K562 (cell line): ENCODE measurements at regions not wholly inside any gene's neighbourhood (a gene's known extent, or its start where the extent isn't known, plus 50 kb on each side); places are given as distances from the start of the nearest gene placed in this dataset.

ENCODE experiments used
- ATAC-seq: fragments of 200-7000 bp; cut with Tn5 transposase; 3 replicates; pipeline ENCODE4 v1.9.1; 2020; ENCODE audit warnings: moderate library complexity
- BruUV-seq: library from RNA; stranded (reverse); fragments of 400-500 nt; replicated peaks from 2 replicates; lab custom pipeline; 2021; lab: Mats Ljungman, UMichigan
- CTCF ChIA-PET: fragments of 300-600 bp; formaldehyde crosslinking; extraction: SDS; loops from one replicate; lab custom pipeline; 2021; ENCODE audit warnings: low intra/inter-chr PET ratio; lab: Yijun Ruan, JAX
- POLR2A ChIA-PET: fragments of 300-600, 350-650 bp; sonication (Branson Sonifier 250); formaldehyde crosslinking; extraction: SDS; loops from one replicate; lab custom pipeline; 2021; ENCODE audit warnings: antibody characterized with exemption, inconsistent platforms; lab: Yijun Ruan, JAX
- DNase-seq, 4 experiments: peaks; one replicate each; pipeline versions ENCODE4 v3.0.0 to v3.0.0-alpha.2; 2011 to 2018; ENCODE audit warnings: low spot score in 3 of 4, mixed read lengths in 3 of 4; ENCODE audit errors: extremely low read depth in 1 of 4
- FAIRE-seq: peaks from 2 replicates; lab custom pipeline; 2011; peaks lifted over from hg19 to GRCh38; lab: Jason Lieb, UNC
- H2AFZ ChIP-seq: 2 replicates; pipeline ENCODE4 v1.6.0; 2011; ENCODE audit warnings: low read depth, low read length, control low read depth, inconsistent platforms
- H3K27ac ChIP-seq: fragments of 200-600 bp; 3 replicates; pipeline ENCODE4 v1.8.0; 2011; ENCODE audit warnings: low read depth, mild to moderate bottlenecking, control low read depth, inconsistent platforms, low read length, moderate library complexity, mixed read lengths; ENCODE audit errors: extremely low read depth
- H3K27me3 ChIP-seq, 2 experiments: fragments of 300-600 bp in 1 of 2; 2 replicates in 1 of 2; 3 replicates in 1 of 2; pipeline versions ENCODE4 v1.6.0 to v1.8.0; 2011; ENCODE audit warnings: inconsistent platforms in 2 of 2, low read length in 2 of 2, mild to moderate bottlenecking in 1 of 2, mixed read lengths in 1 of 2, moderate library complexity in 1 of 2; ENCODE audit not compliant: control insufficient read depth in 2 of 2, insufficient read depth in 2 of 2
- H3K36me3 ChIP-seq: fragments of 300-600 bp; 3 replicates; pipeline ENCODE4 v1.8.0; 2011; ENCODE audit warnings: mild to moderate bottlenecking, low read length, inconsistent platforms; ENCODE audit not compliant: control insufficient read depth, insufficient read depth
- H3K4me1 ChIP-seq, 2 experiments: fragments of 200-600 bp in 1 of 2; replicated peaks in 1 of 2; 2 replicates in 1 of 2; 3 replicates in 1 of 2; pipeline versions ENCODE4 v1.5.1 to v1.8.0; 2011; ENCODE audit warnings: inconsistent platforms in 2 of 2, low read length in 2 of 2, mild to moderate bottlenecking in 1 of 2, mixed read lengths in 1 of 2, moderate library complexity in 1 of 2; ENCODE audit not compliant: control insufficient read depth in 2 of 2, insufficient read depth in 2 of 2
- H3K4me2 ChIP-seq: 2 replicates; pipeline ENCODE4 v1.6.1; 2011; ENCODE audit warnings: low read length, control low read depth, inconsistent platforms, mixed read lengths; ENCODE audit not compliant: insufficient read depth
- H3K4me3 ChIP-seq: fragments of 200-600 bp; sonication (generic), shearing (Covaris generic); 2 replicates; pipeline ENCODE4 v1.5.1; 2016; ENCODE audit warnings: control low read depth, inconsistent platforms
- H3K79me2 ChIP-seq: fragments of 200-600 bp; 3 replicates; pipeline ENCODE4 v1.8.0; 2011; ENCODE audit warnings: low read length, inconsistent platforms; ENCODE audit not compliant: control insufficient read depth, insufficient read depth
- H3K9ac ChIP-seq, 2 experiments: 2 replicates each; pipeline versions ENCODE4 v1.6.0 to v1.6.1; 2011; ENCODE audit warnings: low read depth in 2 of 2, low read length in 2 of 2, control low read depth in 1 of 2, inconsistent platforms in 1 of 2, mild to moderate bottlenecking in 1 of 2, mixed read lengths in 1 of 2; ENCODE audit not compliant: insufficient read depth in 1 of 2
- H3K9me1 ChIP-seq: one replicate; pipeline ENCODE4 v1.6.0; 2011; ENCODE audit warnings: inconsistent platforms, mild to moderate bottlenecking, low read length, moderate library complexity; ENCODE audit not compliant: control insufficient read depth, insufficient read depth
- H3K9me3 ChIP-seq: replicated peaks from 2 replicates; pipeline ENCODE4 v1.5.1; 2011; ENCODE audit warnings: low read depth, low read length, inconsistent platforms; ENCODE audit not compliant: control insufficient read depth, insufficient read depth
- H4K20me1 ChIP-seq: replicated peaks from 2 replicates; pipeline ENCODE4 v1.6.1; 2011; ENCODE audit warnings: low read length, inconsistent platforms, mixed read lengths; ENCODE audit not compliant: control insufficient read depth, insufficient read depth
- BCL6 ChIP-seq: fragments of 250-450 bp; sonication (Bioruptor Pico); IDR thresholded peaks from 2 replicates; pipeline ENCODE4 v1.4.0; 2020
- BRF1 ChIP-seq: IDR thresholded peaks from 3 replicates; pipeline ENCODE4 v1.6.1; 2011; ENCODE audit warnings: borderline replicate concordance, mild to moderate bottlenecking; ENCODE audit not compliant: insufficient read length; ENCODE audit errors: extremely low read depth
- C11orf30 ChIP-seq: fragments of 450-650 bp; IDR thresholded peaks from 2 replicates; pipeline ENCODE4 v1.6.1; 2016; ENCODE audit warnings: low read depth, mild to moderate bottlenecking
- DEAF1 ChIP-seq: fragments of 450-650 bp; formaldehyde crosslinking; IDR thresholded peaks from 2 replicates; pipeline ENCODE4 v1.4.0; 2020; ENCODE audit warnings: mild to moderate bottlenecking, moderate library complexity
- FIP1L1 ChIP-seq: fragments of 200-400 bp; formaldehyde crosslinking; IDR thresholded peaks from 2 replicates; pipeline ENCODE4 v1.6.1; 2018; ENCODE audit warnings: mild to moderate bottlenecking, low read depth, low read length; ENCODE audit not compliant: poor library complexity, severe bottlenecking
- FOS ChIP-seq: IDR thresholded peaks from 3 replicates; pipeline ENCODE4 v1.6.1; 2011; ENCODE audit not compliant: insufficient read length; ENCODE audit errors: extremely low read depth
- FOXA1 ChIP-seq: fragments of 450-650 bp; IDR thresholded peaks from 2 replicates; pipeline ENCODE4 v1.6.1; 2016; ENCODE audit warnings: mild to moderate bottlenecking, borderline replicate concordance
- HDAC1 ChIP-seq, 2 experiments: fragments of 450-650 bp; IDR thresholded peaks; 2 replicates each; pipeline ENCODE4 v1.6.1; 2016 to 2017; ENCODE audit warnings: inconsistent platforms in 1 of 2, mild to moderate bottlenecking in 1 of 2, moderate library complexity in 1 of 2
- HDAC6 ChIP-seq: IDR thresholded peaks from 2 replicates; pipeline ENCODE4 v1.6.1; 2012; ENCODE audit warnings: low read depth, mild to moderate bottlenecking, control low read depth, inconsistent platforms, low read length, moderate library complexity
- KAT2B ChIP-seq: IDR thresholded peaks from one replicate; pipeline ENCODE4 v1.6.1; 2012; ENCODE audit warnings: low read depth, mild to moderate bottlenecking, control low read depth, inconsistent platforms, low read length, moderate library complexity
- PCBP1 ChIP-seq: fragments of 200-400 bp; formaldehyde crosslinking; IDR thresholded peaks from 2 replicates; pipeline ENCODE4 v1.6.1; 2018; ENCODE audit warnings: mild to moderate bottlenecking, low read depth, low read length; ENCODE audit not compliant: poor library complexity, severe bottlenecking
- PHB2 ChIP-seq: fragments of 450-650 bp; IDR thresholded peaks from 2 replicates; pipeline ENCODE4 v1.6.1; 2017; ENCODE audit warnings: low read depth
- SMARCC2 ChIP-seq: fragments of 450-650 bp; IDR thresholded peaks from 2 replicates; pipeline ENCODE4 v1.6.1; 2017; ENCODE audit warnings: antibody characterized with exemption, moderate library complexity, mild to moderate bottlenecking, low read depth
- ZNF24 ChIP-seq: fragments of 450-650 bp; IDR thresholded peaks from 2 replicates; pipeline ENCODE4 v1.6.1; 2016
- ZNF75A ChIP-seq: fragments of 450-650 bp; formaldehyde crosslinking; IDR thresholded peaks from 2 replicates; pipeline ENCODE4 v1.4.0; 2020; ENCODE audit warnings: mild to moderate bottlenecking
- ZNF778 ChIP-seq: fragments of 450-650 bp; formaldehyde crosslinking; IDR thresholded peaks from 2 replicates; pipeline ENCODE4 v1.4.0; 2020; ENCODE audit warnings: mild to moderate bottlenecking, moderate library complexity
- ZNF79 ChIP-seq: fragments of 250-450 bp; sonication (Bioruptor Pico); IDR thresholded peaks from 2 replicates; pipeline ENCODE4 v1.4.0; 2020; ENCODE audit warnings: low read depth, mild to moderate bottlenecking, moderate library complexity
- in situ Hi-C: fragments of 300-500 bp; cut with MboI; formaldehyde crosslinking; loops from 4 replicates; pipeline ENCODE4 v1.15.0; 2018; ENCODE audit warnings: inconsistent platforms, mixed read lengths
- intact Hi-C: fragments of 100-400 bp; cut with micrococcal nuclease; formaldehyde crosslinking; loops from 2 replicates; pipeline ENCODE4 v1.14.2; 2022
- TF ChIP-seq, protein P1 (sequence below), 3 experiments: IDR thresholded peaks in 2 of 3; conservative IDR thresholded peaks in 1 of 3; 2 replicates each; pipeline ENCODE4 v1.5.1; 2011 to 2012; ENCODE audit warnings: low read length in 3 of 3, mild to moderate bottlenecking in 3 of 3, control low read depth in 2 of 3, improper control_type of control experiment in 1 of 3, inconsistent platforms in 1 of 3, low read depth in 1 of 3, mixed read lengths in 1 of 3, moderate library complexity in 1 of 3; ENCODE audit not compliant: insufficient read depth in 2 of 3
- TF ChIP-seq, protein P2 (sequence below), 2 experiments: IDR thresholded peaks; 2 replicates each; pipeline ENCODE4 v1.6.1; 2012; ENCODE audit warnings: improper control_type of control experiment in 2 of 2, low read depth in 2 of 2, low read length in 2 of 2, borderline replicate concordance in 1 of 2

- TF ChIP-seq FOS (no peak), DEAF1 (CRISPR knock-in tag) (no peak), C11orf30 (no peak), HDAC6 (no peak), ZNF75A (CRISPR knock-in tag) (no peak), HDAC1 (IDR thresholded peaks at IDR 0.05) (no peak), BRF1 (no peak)
- TF ChIP-seq, protein P1, sequence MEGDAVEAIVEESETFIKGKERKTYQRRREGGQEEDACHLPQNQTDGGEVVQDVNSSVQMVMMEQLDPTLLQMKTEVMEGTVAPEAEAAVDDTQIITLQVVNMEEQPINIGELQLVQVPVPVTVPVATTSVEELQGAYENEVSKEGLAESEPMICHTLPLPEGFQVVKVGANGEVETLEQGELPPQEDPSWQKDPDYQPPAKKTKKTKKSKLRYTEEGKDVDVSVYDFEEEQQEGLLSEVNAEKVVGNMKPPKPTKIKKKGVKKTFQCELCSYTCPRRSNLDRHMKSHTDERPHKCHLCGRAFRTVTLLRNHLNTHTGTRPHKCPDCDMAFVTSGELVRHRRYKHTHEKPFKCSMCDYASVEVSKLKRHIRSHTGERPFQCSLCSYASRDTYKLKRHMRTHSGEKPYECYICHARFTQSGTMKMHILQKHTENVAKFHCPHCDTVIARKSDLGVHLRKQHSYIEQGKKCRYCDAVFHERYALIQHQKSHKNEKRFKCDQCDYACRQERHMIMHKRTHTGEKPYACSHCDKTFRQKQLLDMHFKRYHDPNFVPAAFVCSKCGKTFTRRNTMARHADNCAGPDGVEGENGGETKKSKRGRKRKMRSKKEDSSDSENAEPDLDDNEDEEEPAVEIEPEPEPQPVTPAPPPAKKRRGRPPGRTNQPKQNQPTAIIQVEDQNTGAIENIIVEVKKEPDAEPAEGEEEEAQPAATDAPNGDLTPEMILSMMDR (IDR thresholded peaks at IDR 0.05 in 2 of 3, conservative IDR thresholded peaks at IDR 0.05 in 1 of 3; ENCODE audit: insufficient read depth in 2 of 3, low read depth in 1 of 3, low read length in 3 of 3), result no peak
These were observed 91.6 kb upstream of the CXorf51A start (continued) for GRCh38 chrX:146906166-146906565.

GRCh38 chrX:146887020-146887419 lies 72.5 kb upstream of the CXorf51A start:
- Histone ChIP-seq H3K4me2 (no peak overlapping the region), H3K9ac (no peak overlapping the region), H3K27ac (no peak overlapping the region), H3K9me1 (no peaks in the 10 kb centered on the region), H3K4me3 (no peak overlapping the region), H2AFZ (no peak overlapping the region), H4K20me1 (no peaks in the 10 kb centered on the region), H3K27me3 (no peaks in the 10 kb centered on the region), H3K79me2 (no peaks in the 10 kb centered on the region), H3K9me3 (no peaks in the 10 kb centered on the region), H3K4me1 (no peaks in the 10 kb centered on the region), H3K36me3 (no peaks in the 10 kb centered on the region)
- in situ Hi-C loops (no loop called here), intact Hi-C loops (no loop called here)
- no peak for ATAC-seq
- no TSS peak for BruUV-seq
- no peak for DNase-seq
- ChIA-PET POLR2A (no interaction called here), CTCF (no interaction called here)
- FAIRE-seq, result no peak
- no peak for TF ChIP-seq ZNF778 (CRISPR knock-in tag)
- TF ChIP-seq SMARCC2, result no peak
- no peak for TF ChIP-seq FOXA1
- TF ChIP-seq KAT2B, result no peak
- no peak for TF ChIP-seq ZNF24
- TF ChIP-seq BCL6 (CRISPR knock-in tag), result no peak
- no peak for TF ChIP-seq PHB2
- no peak for TF ChIP-seq ZNF79 (CRISPR knock-in tag)
- TF ChIP-seq, protein P2, sequence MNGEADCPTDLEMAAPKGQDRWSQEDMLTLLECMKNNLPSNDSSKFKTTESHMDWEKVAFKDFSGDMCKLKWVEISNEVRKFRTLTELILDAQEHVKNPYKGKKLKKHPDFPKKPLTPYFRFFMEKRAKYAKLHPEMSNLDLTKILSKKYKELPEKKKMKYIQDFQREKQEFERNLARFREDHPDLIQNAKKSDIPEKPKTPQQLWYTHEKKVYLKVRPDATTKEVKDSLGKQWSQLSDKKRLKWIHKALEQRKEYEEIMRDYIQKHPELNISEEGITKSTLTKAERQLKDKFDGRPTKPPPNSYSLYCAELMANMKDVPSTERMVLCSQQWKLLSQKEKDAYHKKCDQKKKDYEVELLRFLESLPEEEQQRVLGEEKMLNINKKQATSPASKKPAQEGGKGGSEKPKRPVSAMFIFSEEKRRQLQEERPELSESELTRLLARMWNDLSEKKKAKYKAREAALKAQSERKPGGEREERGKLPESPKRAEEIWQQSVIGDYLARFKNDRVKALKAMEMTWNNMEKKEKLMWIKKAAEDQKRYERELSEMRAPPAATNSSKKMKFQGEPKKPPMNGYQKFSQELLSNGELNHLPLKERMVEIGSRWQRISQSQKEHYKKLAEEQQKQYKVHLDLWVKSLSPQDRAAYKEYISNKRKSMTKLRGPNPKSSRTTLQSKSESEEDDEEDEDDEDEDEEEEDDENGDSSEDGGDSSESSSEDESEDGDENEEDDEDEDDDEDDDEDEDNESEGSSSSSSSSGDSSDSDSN (IDR thresholded peaks at IDR 0.05; ENCODE audit: borderline replicate concordance in 1 of 2, low read depth in 2 of 2, low read length in 2 of 2), result no peak
- TF ChIP-seq PCBP1, result no peak
- no peak for TF ChIP-seq FIP1L1
